Smooth muscle cell (in vitro differentiated cells): ENCODE measurements at regions not wholly inside any gene's neighbourhood (a gene's known extent, or its start where the extent isn't known, plus 50 kb on each side); places are given as distances from the start of the nearest gene placed in this dataset.

Source experiments
- DNase-seq: peaks from one replicate; lab custom pipeline; 2025; ENCODE audit not compliant: unreplicated experiment; lab: John Stamatoyannopoulos, UW
- H2AFZ ChIP-seq: fragments of 200-600 bp; sonication (generic); 2 replicates; pipeline ENCODE4 v1.6.0; 2016; ENCODE audit warnings: antibody characterized with exemption, low read depth, mild to moderate bottlenecking
- H3F3A ChIP-seq: fragments of 200-600 bp; sonication (generic); 2 replicates; pipeline ENCODE4 v1.6.0; 2017; ENCODE audit warnings: antibody characterized with exemption, low read depth
- H3K27ac ChIP-seq: fragments of 200-600 bp; sonication (generic); 2 replicates; pipeline ENCODE4 v1.5.1; 2016; ENCODE audit warnings: low read depth, mild to moderate bottlenecking
- H3K27me3 ChIP-seq: fragments of 200-600 bp; sonication (generic); 2 replicates; pipeline ENCODE4 v1.6.1; 2016; ENCODE audit warnings: low read depth, mild to moderate bottlenecking
- H3K36me3 ChIP-seq: fragments of 200-600 bp; sonication (generic); 2 replicates; pipeline ENCODE4 v1.5.1; 2016; ENCODE audit warnings: low read depth
- H3K4me1 ChIP-seq: fragments of 200-600 bp; sonication (generic); 2 replicates; pipeline ENCODE4 v1.5.1; 2016; ENCODE audit warnings: low read depth
- H3K4me2 ChIP-seq: fragments of 200-600 bp; sonication (generic); 2 replicates; pipeline ENCODE4 v1.6.0; 2016; ENCODE audit warnings: mild to moderate bottlenecking
- H3K4me3 ChIP-seq: fragments of 200-600 bp; sonication (generic); 2 replicates; pipeline ENCODE4 v1.5.1; 2016; ENCODE audit warnings: mild to moderate bottlenecking
- H3K79me2 ChIP-seq: fragments of 200-600 bp; sonication (generic); 2 replicates; pipeline ENCODE4 v1.6.0; 2016; ENCODE audit warnings: low read depth, mild to moderate bottlenecking
- H3K9ac ChIP-seq: fragments of 200-600 bp; sonication (generic); 2 replicates; pipeline ENCODE4 v1.6.0; 2016; ENCODE audit warnings: low read depth
- H3K9me3 ChIP-seq: fragments of 200-600 bp; sonication (generic); replicated peaks from 2 replicates; pipeline ENCODE4 v1.5.1; 2016; ENCODE audit warnings: low read depth
- H4K20me1 ChIP-seq: fragments of 200-600 bp; sonication (generic); 2 replicates; pipeline ENCODE4 v1.6.0; 2016; ENCODE audit warnings: low read depth
- CTCF ChIP-seq: fragments of 200-600 bp; sonication (generic); IDR thresholded peaks from 2 replicates; pipeline ENCODE4 v1.5.1; 2017; ENCODE audit warnings: borderline replicate concordance, mild to moderate bottlenecking, antibody characterized with exemption; ENCODE audit not compliant: insufficient read depth, poor library complexity, severe bottlenecking
- WGBS: methylation state at CpG from one replicate; pipeline ENCODE4 v1.1.7; 2016; ENCODE audit warnings: low lambda C conversion rate; 5-methylcytosine and 5-hydroxymethylcytosine counted together

- no peak for TF ChIP-seq CTCF
- H2AFZ ChIP-seq = no peak overlapping the region
- H4K20me1 ChIP-seq = no peaks in the 10 kb centered on the region
- H3F3A ChIP-seq = no peaks in the 10 kb centered on the region
- H3K27ac ChIP-seq = no peak overlapping the region
- H3K27me3 ChIP-seq = no peaks in the 10 kb centered on the region
- H3K4me1 ChIP-seq = no peaks in the 10 kb centered on the region
- no peak for DNase-seq
- H3K9ac ChIP-seq = no peak overlapping the region
- no peaks in the 10 kb centered on the region for H3K79me2 ChIP-seq
- no peak overlapping the region for H3K4me3 ChIP-seq
- H3K9me3 ChIP-seq = no peaks in the 10 kb centered on the region
- no peak overlapping the region for H3K4me2 ChIP-seq
- 80% methylated on average over 5 of the region's 5 CpGs for WGBS
- no peaks in the 10 kb centered on the region for H3K36me3 ChIP-seq
These were observed 71.2 kb downstream of the OTOL1 start for GRCh38 chr3:161567577-161568361.

GRCh38 chr3:161568671-161569070 is 72.1 kb downstream of the OTOL1 start:
- Histone ChIP-seq H4K20me1 (no peaks in the 10 kb centered on the region), H3K79me2 (no peaks in the 10 kb centered on the region), H3K4me1 (no peaks in the 10 kb centered on the region), H3K27ac (no peak overlapping the region), H3K4me3 (no peak overlapping the region), H3K36me3 (no peaks in the 10 kb centered on the region), H3K4me2 (no peak overlapping the region), H3F3A (no peaks in the 10 kb centered on the region), H2AFZ (no peak overlapping the region), H3K9me3 (no peaks in the 10 kb centered on the region), H3K27me3 (no peaks in the 10 kb centered on the region), H3K9ac (no peak overlapping the region)
- 79% methylated on average over 2 of the region's 2 CpGs for WGBS
- no peak for TF ChIP-seq CTCF
- DNase-seq = no peak

GRCh38 chr3:161571951-161572350 is 75.3 kb downstream of the OTOL1 start:
- Histone ChIP-seq H3K4me2 (no peak overlapping the region), H3K79me2 (no peaks in the 10 kb centered on the region), H3K9me3 (no peaks in the 10 kb centered on the region), H3K27me3 (no peaks in the 10 kb centered on the region), H3F3A (no peaks in the 10 kb centered on the region), H3K4me3 (no peak overlapping the region), H3K4me1 (no peaks in the 10 kb centered on the region), H4K20me1 (no peaks in the 10 kb centered on the region), H3K27ac (no peak overlapping the region), H3K36me3 (no peaks in the 10 kb centered on the region), H3K9ac (no peak overlapping the region), H2AFZ (no peak overlapping the region)
- TF ChIP-seq CTCF = no peak
- no peak for DNase-seq
- 95% methylated on average over 1 of the region's 1 CpG for WGBS

- H2AFZ ChIP-seq = no peak overlapping the region
These were observed 76.5 kb downstream of the OTOL1 start for GRCh38 chr3:161573136-161573535.

More at GRCh38 chr3:161573136-161573535, 76.5 kb downstream of the OTOL1 start:
- H3K4me2 ChIP-seq = no peak overlapping the region
- no peaks in the 10 kb centered on the region for H3K27me3 ChIP-seq
- no peak overlapping the region for H3K27ac ChIP-seq
- no peak for TF ChIP-seq CTCF
- no peaks in the 10 kb centered on the region for H3K9me3 ChIP-seq
- DNase-seq = no peak
- H3K36me3 ChIP-seq = no peaks in the 10 kb centered on the region
- H3K4me1 ChIP-seq = no peaks in the 10 kb centered on the region
- 82% methylated on average over 1 of the region's 1 CpG for WGBS
- no peak overlapping the region for H3K4me3 ChIP-seq
- no peaks in the 10 kb centered on the region for H3K79me2 ChIP-seq
- no peaks in the 10 kb centered on the region for H3F3A ChIP-seq
- H3K9ac ChIP-seq = no peak overlapping the region
- H4K20me1 ChIP-seq = no peaks in the 10 kb centered on the region
